Neural progenitor cell (in vitro differentiated cells): ENCODE measurements at regions not wholly inside any gene's neighbourhood (a gene's known extent, or its start where the extent isn't known, plus 50 kb on each side); places are given as distances from the start of the nearest gene placed in this dataset.

ENCODE experiments used
- EZH2 ChIP-seq: fragments of 200-600 bp; sonication (generic); IDR thresholded peaks from 2 replicates; pipeline ENCODE4 v1.6.1; 2017; ENCODE audit warnings: antibody characterized with exemption, mild to moderate bottlenecking, moderate library complexity
- TF ChIP-seq, protein P1 (sequence below): fragments of 200-600 bp; sonication (generic); IDR thresholded peaks from 2 replicates; pipeline ENCODE4 v1.5.1; 2017; ENCODE audit warnings: antibody characterized with exemption, mild to moderate bottlenecking

DNA sequence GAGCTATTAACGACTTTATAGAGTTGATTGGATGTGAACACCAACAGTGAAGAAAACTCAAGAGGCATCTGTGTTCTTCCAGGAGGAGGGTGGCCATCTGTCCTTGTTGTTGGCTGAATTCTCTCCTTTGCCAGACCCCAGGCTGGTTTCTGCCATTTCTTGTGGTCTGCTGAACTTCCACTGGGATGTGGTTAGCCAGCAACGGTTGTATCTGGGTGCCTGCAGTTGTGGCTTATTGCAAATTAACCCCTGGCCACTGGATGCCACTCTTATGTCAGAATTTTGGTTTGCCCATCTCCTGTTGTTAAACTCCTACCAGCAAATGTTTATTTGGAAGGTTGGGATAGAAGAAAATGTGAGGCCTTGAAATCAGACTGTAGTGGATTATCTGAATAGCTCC, 163.6 kb upstream of the TBC1D5 start:
- TF ChIP-seq, protein P1, sequence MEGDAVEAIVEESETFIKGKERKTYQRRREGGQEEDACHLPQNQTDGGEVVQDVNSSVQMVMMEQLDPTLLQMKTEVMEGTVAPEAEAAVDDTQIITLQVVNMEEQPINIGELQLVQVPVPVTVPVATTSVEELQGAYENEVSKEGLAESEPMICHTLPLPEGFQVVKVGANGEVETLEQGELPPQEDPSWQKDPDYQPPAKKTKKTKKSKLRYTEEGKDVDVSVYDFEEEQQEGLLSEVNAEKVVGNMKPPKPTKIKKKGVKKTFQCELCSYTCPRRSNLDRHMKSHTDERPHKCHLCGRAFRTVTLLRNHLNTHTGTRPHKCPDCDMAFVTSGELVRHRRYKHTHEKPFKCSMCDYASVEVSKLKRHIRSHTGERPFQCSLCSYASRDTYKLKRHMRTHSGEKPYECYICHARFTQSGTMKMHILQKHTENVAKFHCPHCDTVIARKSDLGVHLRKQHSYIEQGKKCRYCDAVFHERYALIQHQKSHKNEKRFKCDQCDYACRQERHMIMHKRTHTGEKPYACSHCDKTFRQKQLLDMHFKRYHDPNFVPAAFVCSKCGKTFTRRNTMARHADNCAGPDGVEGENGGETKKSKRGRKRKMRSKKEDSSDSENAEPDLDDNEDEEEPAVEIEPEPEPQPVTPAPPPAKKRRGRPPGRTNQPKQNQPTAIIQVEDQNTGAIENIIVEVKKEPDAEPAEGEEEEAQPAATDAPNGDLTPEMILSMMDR = no peak
- TF ChIP-seq EZH2 = no peak
